SU-DHL-6 (cell line): ENCODE measurements at regions not wholly inside any gene's neighbourhood (a gene's known extent, or its start where the extent isn't known, plus 50 kb on each side); places are given as distances from the start of the nearest gene placed in this dataset.

Experiments used
- CTCF ChIP-seq: fragments of 200-600 bp; sonication (generic); IDR thresholded peaks from one replicate; pipeline ENCODE4 v1.5.1; 2017; ENCODE audit warnings: antibody characterized with exemption, mild to moderate bottlenecking, low read length, moderate library complexity; ENCODE audit not compliant: insufficient read depth, poor library complexity, severe bottlenecking
- EZH2phosphoT487 ChIP-seq: fragments of 200-600 bp; sonication (generic), shearing (Covaris generic); conservative IDR thresholded peaks from 2 replicates; pipeline ENCODE4 v1.6.1; 2018; ENCODE audit warnings: mild to moderate bottlenecking, antibody characterized with exemption, low read length, moderate library complexity, mixed read lengths

GRCh38 chr3:182052332-182052731, 340.6 kb downstream of the SOX2 start:
- TF ChIP-seq EZH2phosphoT487 (no peak), CTCF (no peak)
